ENCODE measurements at regions not wholly inside any gene's neighbourhood (a gene's known extent, or its start where the extent isn't known, plus 50 kb on each side); places are given as distances from the start of the nearest gene placed in this dataset.
"Not testable (repeated sequence)": the region's sequence is repeated elsewhere in the genome, so short reads cannot be mapped to it uniquely, and the experiment has no call there.

GRCh38 chrX:8105531-8105930, 65.5 kb downstream of the VCX2 start:
- DNase-seq = no peak

GRCh38 chrX:8103655-8104054, 67.4 kb downstream of the VCX2 start:
- no peak for DNase-seq

- DNase-seq = no peak
Measured at GRCh38 chrX:8091510-8091909, 79.6 kb downstream of the VCX2 start.

- DNase-seq = no peak
Measured at GRCh38 chrX:8090906-8091305, 80.2 kb downstream of the VCX2 start.

- DNase-seq = no peak
Measured at GRCh38 chrX:8090482-8090881, 80.6 kb downstream of the VCX2 start.

GRCh38 chrX:8089141-8089540, 81.9 kb downstream of the VCX2 start:
- no peak for DNase-seq

GRCh38 chrX:8084006-8084405, 87.1 kb downstream of the VCX2 start:
- no peak for DNase-seq

GRCh38 chrX:8083286-8083685, 87.8 kb downstream of the VCX2 start:
- DNase-seq = no peak

- no peak for DNase-seq
Measured at GRCh38 chrX:8075636-8076035, 95.4 kb downstream of the VCX2 start.

GRCh38 chrX:8067754-8068462, 103.2 kb downstream of the VCX2 start:
- no peak for DNase-seq

- DNase-seq = no peak
Measured at GRCh38 chrX:8052909-8053308, 118.2 kb downstream of the VCX2 start.

- no peak for DNase-seq
Measured at GRCh38 chrX:8049827-8050226, 121.2 kb downstream of the VCX2 start.

GRCh38 chrX:8048466-8048865, 121.3 kb upstream of the PNPLA4 start:
- DNase-seq = no peak

- no peak for DNase-seq
Measured at GRCh38 chrX:8044947-8045346, 117.7 kb upstream of the PNPLA4 start.

- no peak for DNase-seq
Measured at GRCh38 chrX:8043546-8043945, 116.3 kb upstream of the PNPLA4 start.

GRCh38 chrX:8043121-8043520, 115.9 kb upstream of the PNPLA4 start:
- DNase-seq = no peak

GRCh38 chrX:8042304-8042703, 115.1 kb upstream of the PNPLA4 start:
- DNase-seq = no peak

GRCh38 chrX:8039711-8040110, 112.5 kb upstream of the PNPLA4 start:
- DNase-seq = not testable (repeated sequence)

GRCh38 chrX:8037593-8038348, 110.6 kb upstream of the PNPLA4 start:
- DNase-seq = no peak

- DNase-seq = no peak
Measured at GRCh38 chrX:8036914-8037313, 109.7 kb upstream of the PNPLA4 start.

GRCh38 chrX:8034058-8034457, 106.8 kb upstream of the PNPLA4 start:
- DNase-seq = no peak

GRCh38 chrX:8033175-8033574, 106.0 kb upstream of the PNPLA4 start:
- DNase-seq = no peak

- no peak for DNase-seq
Measured at GRCh38 chrX:8030361-8030760, 103.1 kb upstream of the PNPLA4 start.

GRCh38 chrX:8027827-8028226, 100.6 kb upstream of the PNPLA4 start:
- DNase-seq = no peak

GRCh38 chrX:8025705-8026104, 98.5 kb upstream of the PNPLA4 start:
- DNase-seq = no peak
